NCI-H1092 (cell line): ENCODE measurements at regions not wholly inside any gene's neighbourhood (a gene's known extent, or its start where the extent isn't known, plus 50 kb on each side); places are given as distances from the start of the nearest gene placed in this dataset.
A peak's percentile ranks its signal among the peaks of the same experiment; 100 is the strongest.

ENCODE experiments used
- DNase-seq: peaks from one replicate; lab custom pipeline; 2025; lab: John Stamatoyannopoulos, UW

- no peak for DNase-seq
Measured at GRCh38 chr17:65477600-65477999, 83.8 kb downstream of the AXIN2 start.

DNA sequence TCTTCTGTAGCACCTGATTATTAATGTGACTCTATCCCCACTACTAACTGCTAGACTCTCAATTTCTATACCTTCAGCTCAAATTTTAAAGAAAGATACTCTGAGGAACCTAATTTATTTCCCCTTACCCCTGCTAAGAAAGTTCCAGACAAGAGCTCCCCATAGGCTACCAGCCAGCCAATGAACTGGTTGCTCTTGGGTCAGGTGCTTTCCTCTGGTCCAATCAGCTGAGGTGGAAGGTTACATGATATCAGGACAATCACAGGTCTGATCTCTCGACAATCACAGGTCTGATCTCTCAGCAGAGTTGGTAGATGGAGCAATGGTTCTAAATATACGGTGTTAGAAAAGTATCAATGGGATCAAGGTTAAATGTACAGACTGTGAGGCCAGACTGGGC lies 86.8 kb downstream of the AXIN2 start:
- no peak for DNase-seq

DNA sequence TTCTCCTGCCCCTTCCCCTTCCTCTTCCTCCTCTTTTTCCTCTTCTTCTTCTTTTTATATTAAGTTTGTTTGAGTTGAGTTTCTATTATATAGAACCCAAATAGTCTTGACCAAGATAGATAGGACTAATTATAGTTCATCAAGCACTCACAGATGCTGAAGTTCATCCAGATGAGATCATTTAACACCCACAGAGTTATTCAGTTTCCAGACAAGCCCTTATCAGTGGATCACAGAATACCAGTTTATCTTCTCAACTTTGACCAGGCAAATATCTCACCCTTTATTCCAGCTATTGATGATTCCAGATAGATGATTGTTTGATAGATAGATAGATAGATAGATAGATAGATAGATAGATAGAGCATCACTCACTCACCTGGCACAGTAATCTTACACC lies 87.5 kb downstream of the AXIN2 start:
- no peak for DNase-seq

DNA sequence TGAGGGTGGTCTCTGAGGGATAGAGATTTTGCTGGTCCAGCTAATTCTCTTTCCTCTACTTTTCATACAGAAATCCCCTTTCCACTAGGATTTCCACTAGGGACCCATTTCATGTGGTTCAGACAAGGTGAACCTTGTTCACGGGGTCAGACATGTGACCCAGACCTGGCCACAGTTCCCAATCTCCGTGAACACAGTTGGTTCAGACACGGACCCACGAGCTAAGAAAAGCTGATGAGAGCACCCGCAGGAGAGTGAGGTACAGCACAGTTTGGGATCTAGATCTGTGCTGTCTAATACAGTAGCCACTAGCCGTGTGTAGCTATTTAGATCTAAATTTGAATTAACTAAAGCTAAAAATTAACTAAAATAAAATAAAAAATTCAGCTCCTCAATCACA lies 88.1 kb downstream of the AXIN2 start:
- DNase-seq, result no peak

- no peak for DNase-seq
Measured at GRCh38 chr17:65472666-65473309, 88.7 kb downstream of the AXIN2 start.

GRCh38 chr17:65470783-65471182 lies 90.7 kb downstream of the AXIN2 start:
- peak; percentile 15 for DNase-seq

GRCh38 chr17:65468321-65468720 lies 93.1 kb downstream of the AXIN2 start:
- no peak for DNase-seq

GRCh38 chr17:65467156-65467555 lies 94.3 kb downstream of the AXIN2 start:
- no peak for DNase-seq

GRCh38 chr17:65466547-65466946 lies 94.9 kb downstream of the AXIN2 start:
- DNase-seq, result no peak

GRCh38 chr17:65463242-65463641 lies 98.2 kb downstream of the AXIN2 start:
- no peak for DNase-seq

DNA sequence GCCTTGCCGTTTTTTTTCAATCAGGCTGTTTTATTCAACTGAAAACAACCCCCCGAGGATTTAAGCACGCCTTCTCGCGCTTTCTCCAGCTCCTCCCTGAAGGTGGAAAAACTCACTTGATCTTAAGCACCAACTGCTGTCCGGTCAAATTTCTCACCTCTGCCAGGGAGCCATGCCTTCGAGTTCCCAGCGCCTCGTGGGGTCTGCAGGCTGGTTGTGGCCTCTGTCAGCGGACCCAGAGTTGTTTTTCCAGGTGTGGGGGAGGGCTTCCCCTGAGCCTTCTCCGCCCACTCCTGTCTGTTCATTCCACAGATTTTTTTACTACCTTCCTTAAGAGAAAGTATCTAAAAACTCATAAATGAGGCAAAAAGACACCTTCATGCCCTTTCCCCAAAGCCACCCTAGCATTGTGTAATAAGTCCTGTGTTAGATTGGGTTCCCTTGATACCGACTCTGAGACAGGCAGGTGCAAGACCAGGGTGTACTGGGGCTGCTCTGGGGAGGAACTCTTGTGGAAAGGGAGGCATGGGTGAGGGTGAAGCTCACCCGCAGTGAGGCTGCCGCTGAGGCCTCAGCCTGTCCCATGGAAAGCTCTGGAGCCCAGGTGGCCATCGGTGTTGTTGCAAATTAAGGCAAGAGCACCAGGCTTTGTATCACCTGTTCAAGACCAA lies 101.6 kb downstream of the AXIN2 start:
- no peak for DNase-seq

- no peak for DNase-seq
Measured at GRCh38 chr17:65457635-65458257, 103.7 kb downstream of the AXIN2 start.

DNA sequence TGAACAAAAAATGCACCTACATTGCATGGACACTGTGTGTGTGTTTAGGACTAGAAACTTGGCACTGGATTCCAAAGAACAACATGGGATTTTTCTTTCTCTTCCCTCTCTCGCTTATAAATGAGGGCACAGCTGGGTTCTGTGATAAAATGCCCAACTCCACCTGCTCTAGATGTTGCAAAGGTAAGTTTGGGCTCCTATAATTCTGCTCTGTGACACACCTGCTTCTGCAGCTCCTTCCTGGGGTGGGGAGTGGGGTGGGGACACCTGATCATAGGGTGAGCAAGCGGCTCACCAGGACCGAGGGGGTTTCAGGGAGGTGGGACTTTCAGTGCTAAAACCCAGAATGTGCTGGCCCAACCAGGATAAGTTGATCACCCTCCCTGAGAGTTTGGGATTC lies 104.3 kb downstream of the AXIN2 start:
- DNase-seq, result no peak

- DNase-seq, result no peak
Measured at GRCh38 chr17:65456368-65457151, 104.9 kb downstream of the AXIN2 start.

- DNase-seq, result peak; percentile 0
Measured at GRCh38 chr17:65455972-65456343, 105.5 kb downstream of the AXIN2 start.

DNA sequence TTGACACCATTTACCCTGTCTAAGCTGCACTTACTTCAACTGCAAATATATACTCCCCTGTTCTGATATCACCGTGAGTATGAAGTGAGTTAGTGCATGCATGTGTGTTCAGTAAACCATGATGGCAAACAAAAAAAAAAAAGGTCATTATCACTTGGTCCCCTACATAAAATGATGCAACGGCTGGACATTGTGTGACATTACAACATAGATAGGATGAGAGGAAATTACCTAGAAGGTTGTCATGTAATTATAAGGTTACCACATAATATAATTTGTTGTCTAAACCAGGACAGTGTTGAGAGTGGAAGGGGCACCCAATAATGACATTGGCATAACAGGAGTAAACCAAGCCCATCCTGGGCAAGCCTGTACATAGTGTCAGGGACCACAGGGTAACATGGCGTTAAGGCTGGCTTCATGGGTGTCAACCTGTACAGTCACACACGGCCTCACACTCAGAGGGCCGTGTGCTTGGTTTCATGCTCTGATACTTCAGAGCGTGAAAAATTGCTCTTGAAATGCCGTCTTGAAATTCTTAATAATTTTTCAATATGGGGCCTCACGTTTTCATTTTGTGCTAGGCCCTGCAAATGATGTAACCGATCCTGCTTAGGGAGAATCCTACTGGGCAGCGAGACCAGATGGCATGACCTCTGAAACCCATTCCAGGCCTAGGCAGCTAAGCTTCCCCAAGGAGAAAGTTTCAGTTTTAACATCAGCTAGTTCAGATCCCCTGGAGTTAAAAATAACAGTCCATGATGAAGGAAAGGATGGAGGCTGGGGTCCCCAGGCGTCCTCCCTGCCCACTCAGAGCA lies 106.1 kb downstream of the AXIN2 start:
- DNase-seq, result no peak

- DNase-seq, result no peak
Measured at GRCh38 chr17:65453204-65453931, 108.1 kb downstream of the AXIN2 start.

DNA sequence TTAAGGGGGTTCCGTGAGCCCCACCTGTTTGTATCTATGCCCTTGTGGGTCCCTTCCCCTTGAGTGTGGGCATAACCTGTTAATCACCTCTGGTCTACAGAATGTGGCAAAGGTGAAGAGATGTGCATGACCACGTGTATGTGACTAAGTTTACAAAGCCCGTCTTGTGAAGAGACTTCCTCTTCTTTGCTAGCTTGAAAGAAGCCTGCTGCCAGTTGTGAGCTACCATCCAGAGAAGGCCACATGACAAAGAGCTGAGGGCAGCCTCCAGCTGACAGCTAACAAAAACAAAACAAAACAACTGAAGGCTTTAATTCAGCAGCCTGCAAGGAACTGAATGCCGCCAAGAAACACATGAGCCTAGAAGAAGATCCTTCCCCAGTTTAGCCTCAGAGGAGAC lies 112.0 kb downstream of the AXIN2 start:
- DNase-seq, result no peak

- DNase-seq, result no peak
Measured at GRCh38 chr17:65447823-65448222, 113.6 kb downstream of the AXIN2 start.

DNA sequence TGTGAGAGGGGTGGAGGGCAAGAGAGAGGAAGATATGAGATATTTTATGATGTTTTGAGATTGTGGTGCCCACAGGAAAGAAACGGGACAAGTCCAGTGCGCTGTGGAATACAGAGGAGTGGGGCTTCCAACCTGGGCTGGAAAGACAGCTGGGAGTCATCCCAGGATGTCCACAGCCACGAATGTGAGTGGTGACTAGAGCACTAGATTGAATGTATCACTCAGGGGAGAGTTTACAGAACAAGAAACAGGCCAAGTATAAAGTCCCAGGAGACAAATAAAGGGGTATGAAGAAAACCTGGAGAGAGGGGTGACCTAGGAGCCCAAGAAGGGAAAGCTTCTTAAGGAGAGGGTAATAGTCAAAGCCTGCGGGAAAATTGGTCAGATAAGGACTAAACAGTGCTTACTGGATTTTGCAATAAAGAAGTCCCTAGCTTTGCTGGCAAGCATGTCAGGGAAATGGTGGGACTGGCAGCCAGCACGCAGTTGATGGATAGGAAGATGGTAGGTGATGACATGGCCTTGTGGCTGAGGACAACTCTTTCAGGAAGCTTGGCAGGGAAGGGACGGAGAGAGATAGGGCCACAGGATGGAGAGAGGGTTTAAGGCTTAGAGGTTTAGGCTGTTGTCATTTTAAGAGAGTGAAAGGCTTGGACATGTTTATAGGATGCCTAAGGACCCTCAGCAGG lies 114.5 kb downstream of the AXIN2 start:
- no peak for DNase-seq

DNA sequence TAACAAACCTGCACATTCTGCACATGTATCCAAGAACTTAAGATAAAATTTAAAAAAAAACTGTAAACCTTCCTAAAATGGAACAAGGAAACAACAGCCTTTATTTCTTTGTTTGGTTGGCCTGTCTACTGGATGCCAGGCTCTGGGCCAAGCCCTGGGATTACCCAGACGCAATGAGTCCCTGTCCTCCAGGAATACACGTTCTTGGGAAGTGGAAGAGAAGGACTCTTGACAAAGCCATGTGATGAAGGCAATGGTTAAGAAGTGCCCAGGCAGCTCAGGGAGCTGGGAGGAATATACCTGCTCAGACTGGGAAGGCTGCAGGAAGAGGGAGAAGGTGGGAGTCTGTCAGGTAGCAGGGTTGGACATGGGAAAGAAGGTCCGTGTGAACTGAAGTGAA lies 115.4 kb downstream of the AXIN2 start:
- DNase-seq, result no peak
